ENCODE measurements at regions not wholly inside any gene's neighbourhood (a gene's known extent, or its start where the extent isn't known, plus 50 kb on each side); places are given as distances from the start of the nearest gene placed in this dataset.

DNA sequence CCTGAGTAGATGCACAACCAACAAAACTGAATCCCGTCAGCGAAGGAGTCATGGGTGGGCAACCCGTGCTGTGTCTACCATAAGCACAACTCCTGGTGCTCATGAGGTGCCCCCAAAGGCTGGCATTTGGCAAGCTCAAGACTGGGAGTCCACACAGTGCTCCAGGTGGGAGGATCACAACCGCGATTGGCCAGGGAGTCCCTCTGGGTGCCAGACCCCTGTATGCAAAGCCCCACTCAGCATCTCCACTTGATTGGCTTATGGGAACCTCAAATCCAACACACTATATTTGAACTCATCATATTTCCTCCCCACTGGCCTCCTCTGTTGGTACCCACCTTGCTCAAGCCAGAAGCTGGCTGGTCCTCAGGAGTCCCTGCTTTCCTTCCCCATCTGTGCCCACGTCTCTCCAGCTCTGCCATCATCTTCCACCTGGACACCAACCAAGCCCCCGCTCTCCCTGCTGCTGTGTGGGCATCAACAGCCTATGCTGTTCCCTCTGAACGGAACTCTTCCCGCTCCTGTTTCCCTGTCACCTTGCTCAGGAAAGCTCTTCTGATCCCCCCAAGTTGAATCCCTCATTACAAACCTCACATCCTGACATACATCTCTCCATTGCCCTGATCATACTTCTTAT is 142.3 kb upstream of the PTPN1 start:
- TF ChIP-seq, protein P1, sequence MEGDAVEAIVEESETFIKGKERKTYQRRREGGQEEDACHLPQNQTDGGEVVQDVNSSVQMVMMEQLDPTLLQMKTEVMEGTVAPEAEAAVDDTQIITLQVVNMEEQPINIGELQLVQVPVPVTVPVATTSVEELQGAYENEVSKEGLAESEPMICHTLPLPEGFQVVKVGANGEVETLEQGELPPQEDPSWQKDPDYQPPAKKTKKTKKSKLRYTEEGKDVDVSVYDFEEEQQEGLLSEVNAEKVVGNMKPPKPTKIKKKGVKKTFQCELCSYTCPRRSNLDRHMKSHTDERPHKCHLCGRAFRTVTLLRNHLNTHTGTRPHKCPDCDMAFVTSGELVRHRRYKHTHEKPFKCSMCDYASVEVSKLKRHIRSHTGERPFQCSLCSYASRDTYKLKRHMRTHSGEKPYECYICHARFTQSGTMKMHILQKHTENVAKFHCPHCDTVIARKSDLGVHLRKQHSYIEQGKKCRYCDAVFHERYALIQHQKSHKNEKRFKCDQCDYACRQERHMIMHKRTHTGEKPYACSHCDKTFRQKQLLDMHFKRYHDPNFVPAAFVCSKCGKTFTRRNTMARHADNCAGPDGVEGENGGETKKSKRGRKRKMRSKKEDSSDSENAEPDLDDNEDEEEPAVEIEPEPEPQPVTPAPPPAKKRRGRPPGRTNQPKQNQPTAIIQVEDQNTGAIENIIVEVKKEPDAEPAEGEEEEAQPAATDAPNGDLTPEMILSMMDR (IDR thresholded peaks at IDR 0.05; ENCODE audit: low read length): no peak
- no peak for TF ChIP-seq EZH2 (optimal IDR thresholded peaks at IDR 0.05; ENCODE audit: low read depth, low read length)
- TF ChIP-seq EZH2phosphoT487 (IDR thresholded peaks at IDR 0.05; ENCODE audit: low read length): no peak
